ENCODE measurements at regions not wholly inside any gene's neighbourhood (a gene's known extent, or its start where the extent isn't known, plus 50 kb on each side); places are given as distances from the start of the nearest gene placed in this dataset.

GRCh38 chr7:46654546-46655443 lies 733.7 kb upstream of the IGFBP3 start:
- DNase-seq = no peak

- no peak for DNase-seq
Measured at GRCh38 chr7:46653848-46654247, 732.8 kb upstream of the IGFBP3 start.

- DNase-seq = no peak
Measured at GRCh38 chr7:46652317-46652716, 731.2 kb upstream of the IGFBP3 start.

- DNase-seq = no peak
Measured at GRCh38 chr7:46651561-46652088, 730.6 kb upstream of the IGFBP3 start.

GRCh38 chr7:46651070-46651469 lies 730.0 kb upstream of the IGFBP3 start:
- DNase-seq = no peak

GRCh38 chr7:46649876-46650275 lies 728.8 kb upstream of the IGFBP3 start:
- no peak for DNase-seq

GRCh38 chr7:46637793-46638735 lies 717.0 kb upstream of the IGFBP3 start:
- DNase-seq = no peak

- no peak for DNase-seq
Measured at GRCh38 chr7:46636022-46636421, 715.0 kb upstream of the IGFBP3 start.

- no peak for DNase-seq
Measured at GRCh38 chr7:46633630-46634240, 712.7 kb upstream of the IGFBP3 start.

GRCh38 chr7:46633200-46633599 lies 712.1 kb upstream of the IGFBP3 start:
- DNase-seq = no peak

- DNase-seq = no peak
Measured at GRCh38 chr7:46630031-46630430, 709.0 kb upstream of the IGFBP3 start.

- no peak for DNase-seq
Measured at GRCh38 chr7:46628389-46628788, 707.3 kb upstream of the IGFBP3 start.

- DNase-seq = no peak
Measured at GRCh38 chr7:46626691-46627310, 705.7 kb upstream of the IGFBP3 start.

- DNase-seq = no peak
Measured at GRCh38 chr7:46626261-46626660, 705.2 kb upstream of the IGFBP3 start.

GRCh38 chr7:46625032-46625431 lies 704.0 kb upstream of the IGFBP3 start:
- no peak for DNase-seq

GRCh38 chr7:46622251-46622650 lies 701.2 kb upstream of the IGFBP3 start:
- DNase-seq = no peak

- no peak for DNase-seq
Measured at GRCh38 chr7:46619723-46620310, 698.7 kb upstream of the IGFBP3 start.

- no peak for DNase-seq
Measured at GRCh38 chr7:46616636-46617035, 695.6 kb upstream of the IGFBP3 start.

- no peak for DNase-seq
Measured at GRCh38 chr7:46613551-46613950, 692.5 kb upstream of the IGFBP3 start.

- no peak for DNase-seq
Measured at GRCh38 chr7:46613116-46613515, 692.0 kb upstream of the IGFBP3 start.

GRCh38 chr7:46611508-46611907 lies 690.4 kb upstream of the IGFBP3 start:
- DNase-seq = no peak

GRCh38 chr7:46610746-46611145 lies 689.7 kb upstream of the IGFBP3 start:
- DNase-seq = no peak
